Transverse colon (tissue), 3 donors: ENCODE measurements at regions not wholly inside any gene's neighbourhood (a gene's known extent, or its start where the extent isn't known, plus 50 kb on each side); places are given as distances from the start of the nearest gene placed in this dataset.

Experiments
- CTCF ChIP-seq, 5 experiments: fragments of 200-600 bp in 3 of 5; fragments of 450-650 bp in 2 of 5; sonication (generic) in 3 of 5; IDR thresholded peaks; 1 replicate in 2 of 5; 2 replicates in 3 of 5; pipeline ENCODE4 v1.5.1; 2016 to 2017; ENCODE audit warnings: antibody characterized with exemption in 5 of 5, inconsistent platforms in 3 of 5, mild to moderate bottlenecking in 2 of 5, moderate library complexity in 1 of 5
- EP300 ChIP-seq: sonication (generic); formaldehyde crosslinking; IDR thresholded peaks from one replicate; pipeline ENCODE4 v1.6.1; 2017; ENCODE audit warnings: antibody characterized with exemption, low read depth
- POLR2A ChIP-seq: fragments of 450-650 bp; IDR thresholded peaks from one replicate; pipeline ENCODE4 v1.6.1; 2016; ENCODE audit warnings: antibody characterized with exemption, mild to moderate bottlenecking, moderate library complexity

- TF ChIP-seq CTCF (IDR thresholded peaks at IDR 0.05), result no peak
- TF ChIP-seq POLR2A, result no peak
- no peak for TF ChIP-seq EP300
Measured at GRCh38 chr6:150458579-150458978, 89.8 kb downstream of the IYD start.
